ENCODE measurements at regions not wholly inside any gene's neighbourhood (a gene's known extent, or its start where the extent isn't known, plus 50 kb on each side); places are given as distances from the start of the nearest gene placed in this dataset.

DNA sequence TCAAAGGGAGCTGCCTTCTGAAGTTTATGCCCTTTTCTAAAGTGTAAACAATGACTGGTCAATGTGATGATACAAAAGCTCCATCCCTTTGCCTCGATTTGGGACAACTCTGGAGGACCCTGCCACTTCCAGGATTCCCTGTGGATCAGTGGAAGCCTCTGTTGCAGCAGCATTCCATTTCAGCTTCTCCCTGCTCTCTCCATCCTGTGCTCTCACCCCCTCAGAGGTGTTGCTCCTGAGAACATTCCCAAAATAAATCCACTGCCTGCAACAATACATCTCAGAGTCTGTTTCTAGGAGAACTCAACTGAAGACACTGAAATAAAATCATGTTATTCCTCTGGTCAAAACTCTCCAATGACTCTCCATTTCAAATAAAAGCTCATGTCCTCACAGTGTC, 263.6 kb downstream of the HACE1 start:
- no peaks in the 10 kb centered on the region for H4K20me1 ChIP-seq (ENCODE audit: insufficient read depth)
- H3K36me3 ChIP-seq (replicated peaks in 1 of 2; ENCODE audit: control insufficient read depth in 1 of 2, insufficient read depth in 2 of 2, low read length in 1 of 2): no peaks in the 10 kb centered on the region
- H2AFZ ChIP-seq (ENCODE audit: low read depth): no peak overlapping the region
- ChIA-PET POLR2A (no interaction called here), CTCF (interaction anchor here (1.3 kb wide), 1 partner anchor 10 kb away, joined by 4 read pairs; no protein-coding TSS in a partner anchor)
- H3K4me1 ChIP-seq (ENCODE audit: control insufficient read depth in 1 of 2, insufficient read depth in 2 of 2, low read depth in 1 of 2, low read length in 1 of 2): peaks cover 8 to 21% of the 10 kb centered on the region in 2 experiments
- H3K9me2 ChIP-seq: no peaks in the 10 kb centered on the region
- no peak overlapping the region for H3K4me2 ChIP-seq
- H3K9ac ChIP-seq: no peak overlapping the region
- H3F3A ChIP-seq (replicated peaks; ENCODE audit: insufficient read depth): no peaks in the 10 kb centered on the region
- no peaks in the 10 kb centered on the region for H3K9me3 ChIP-seq
- no peak for TF ChIP-seq GABPA (IDR thresholded peaks at IDR 0.05; ENCODE audit: low read depth)
- 44% methylated on average over 1 of the region's 1 CpG for WGBS (ENCODE audit: low lambda C conversion rate)
- H3K27me3 ChIP-seq (ENCODE audit: insufficient read depth): no peaks in the 10 kb centered on the region
- no peak overlapping the region for H3K27ac ChIP-seq (ENCODE audit: low read depth in 2 of 2, low read length in 1 of 2)
- no peak for DNase-seq
- H3K4me3 ChIP-seq (ENCODE audit: low read depth in 2 of 2, low read length in 1 of 2): no peak overlapping the region
- no peaks in the 10 kb centered on the region for H3K79me2 ChIP-seq (ENCODE audit: insufficient read depth)

DNA sequence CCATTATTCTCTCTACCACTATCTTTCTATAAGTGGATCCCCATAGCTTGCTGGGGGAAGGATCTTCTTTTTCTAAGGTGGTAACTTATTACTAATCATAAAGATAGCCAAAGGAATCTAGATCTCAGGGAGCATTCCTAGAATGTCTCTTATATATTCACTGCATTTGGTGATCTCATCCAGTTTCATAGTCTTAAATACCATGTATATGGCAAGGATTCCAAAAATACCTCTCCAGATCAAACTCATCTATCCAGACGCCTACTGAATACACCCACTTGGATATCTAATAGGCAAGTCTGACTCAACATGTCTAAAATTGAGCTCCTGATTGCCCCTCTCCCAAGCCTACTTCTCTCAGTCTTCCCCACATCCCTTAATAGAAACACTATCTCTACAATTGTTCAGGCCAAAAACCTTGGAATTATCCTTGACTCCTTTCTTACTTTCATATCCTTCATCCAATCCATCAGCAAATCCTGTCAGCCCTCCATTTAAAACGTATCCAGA, 264.4 kb downstream of the HACE1 start:
- POLR2A ChIA-PET: no interaction called here
- H3K4me1 ChIP-seq (ENCODE audit: control insufficient read depth in 1 of 2, insufficient read depth in 2 of 2, low read depth in 1 of 2, low read length in 1 of 2): peaks cover 3 to 18% of the 10 kb centered on the region in 2 experiments
- 51% methylated on average over 2 of the region's 2 CpGs for WGBS (ENCODE audit: low lambda C conversion rate)
- H3K36me3 ChIP-seq (replicated peaks in 1 of 2; ENCODE audit: control insufficient read depth in 1 of 2, insufficient read depth in 2 of 2, low read length in 1 of 2): no peaks in the 10 kb centered on the region
- CTCF ChIA-PET: interaction anchor here (1.3 kb wide), 1 partner anchor 9 kb away, joined by 4 read pairs; no protein-coding TSS in a partner anchor
- no peak overlapping the region for H3K4me2 ChIP-seq
- DNase-seq: no peak
- TF ChIP-seq SMC3 (IDR thresholded peaks at IDR 0.05; ENCODE audit: low read depth, low read length) (no peak), FOXJ3 (CRISPR knock-in tag; IDR thresholded peaks at IDR 0.05) (no peak), JUND (IDR thresholded peaks at IDR 0.05) (no peak), MEF2A (IDR thresholded peaks at IDR 0.05; ENCODE audit: borderline replicate concordance, low read depth) (no peak), RAD21 (IDR thresholded peaks at IDR 0.05; ENCODE audit: low read length) (no peak), SIN3A (IDR thresholded peaks at IDR 0.05; ENCODE audit: borderline replicate concordance, low read depth, low read length) (no peak), TCF12 (IDR thresholded peaks at IDR 0.05) (no peak), MXI1 (IDR thresholded peaks at IDR 0.05; ENCODE audit: low read depth, low read length) (no peak), TEAD4 (IDR thresholded peaks at IDR 0.05; ENCODE audit: borderline replicate concordance, insufficient read depth) (no peak), YY1 (IDR thresholded peaks at IDR 0.05; ENCODE audit: low read depth) (no peak), IRF3 (IDR thresholded peaks at IDR 0.05; ENCODE audit: low read depth, low read length) (no peak), NFIC (IDR thresholded peaks at IDR 0.05; ENCODE audit: borderline replicate concordance) (no peak), FOSL2 (IDR thresholded peaks at IDR 0.05; ENCODE audit: borderline replicate concordance, low read depth) (no peak), TAF1 (IDR thresholded peaks at IDR 0.05; ENCODE audit: borderline replicate concordance, low read depth, low read length) (no peak), EZH2phosphoT487 (IDR thresholded peaks at IDR 0.05; ENCODE audit: borderline replicate concordance, low read depth) (no peak), NRF1 (IDR thresholded peaks at IDR 0.05; ENCODE audit: low read depth, low read length) (no peak), MAX (IDR thresholded peaks at IDR 0.05; ENCODE audit: low read depth) (no peak)
- TF ChIP-seq, protein P1, sequence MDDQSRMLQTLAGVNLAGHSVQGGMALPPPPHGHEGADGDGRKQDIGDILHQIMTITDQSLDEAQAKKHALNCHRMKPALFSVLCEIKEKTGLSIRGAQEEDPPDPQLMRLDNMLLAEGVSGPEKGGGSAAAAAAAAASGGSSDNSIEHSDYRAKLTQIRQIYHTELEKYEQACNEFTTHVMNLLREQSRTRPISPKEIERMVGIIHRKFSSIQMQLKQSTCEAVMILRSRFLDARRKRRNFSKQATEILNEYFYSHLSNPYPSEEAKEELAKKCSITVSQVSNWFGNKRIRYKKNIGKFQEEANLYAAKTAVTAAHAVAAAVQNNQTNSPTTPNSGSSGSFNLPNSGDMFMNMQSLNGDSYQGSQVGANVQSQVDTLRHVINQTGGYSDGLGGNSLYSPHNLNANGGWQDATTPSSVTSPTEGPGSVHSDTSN (IDR thresholded peaks at IDR 0.05): no peak
- TF ChIP-seq, protein P2, sequence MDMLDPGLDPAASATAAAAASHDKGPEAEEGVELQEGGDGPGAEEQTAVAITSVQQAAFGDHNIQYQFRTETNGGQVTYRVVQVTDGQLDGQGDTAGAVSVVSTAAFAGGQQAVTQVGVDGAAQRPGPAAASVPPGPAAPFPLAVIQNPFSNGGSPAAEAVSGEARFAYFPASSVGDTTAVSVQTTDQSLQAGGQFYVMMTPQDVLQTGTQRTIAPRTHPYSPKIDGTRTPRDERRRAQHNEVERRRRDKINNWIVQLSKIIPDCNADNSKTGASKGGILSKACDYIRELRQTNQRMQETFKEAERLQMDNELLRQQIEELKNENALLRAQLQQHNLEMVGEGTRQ (IDR thresholded peaks at IDR 0.05; ENCODE audit: borderline replicate concordance, low read depth, low read length): no peak
- TF ChIP-seq, protein P3, sequence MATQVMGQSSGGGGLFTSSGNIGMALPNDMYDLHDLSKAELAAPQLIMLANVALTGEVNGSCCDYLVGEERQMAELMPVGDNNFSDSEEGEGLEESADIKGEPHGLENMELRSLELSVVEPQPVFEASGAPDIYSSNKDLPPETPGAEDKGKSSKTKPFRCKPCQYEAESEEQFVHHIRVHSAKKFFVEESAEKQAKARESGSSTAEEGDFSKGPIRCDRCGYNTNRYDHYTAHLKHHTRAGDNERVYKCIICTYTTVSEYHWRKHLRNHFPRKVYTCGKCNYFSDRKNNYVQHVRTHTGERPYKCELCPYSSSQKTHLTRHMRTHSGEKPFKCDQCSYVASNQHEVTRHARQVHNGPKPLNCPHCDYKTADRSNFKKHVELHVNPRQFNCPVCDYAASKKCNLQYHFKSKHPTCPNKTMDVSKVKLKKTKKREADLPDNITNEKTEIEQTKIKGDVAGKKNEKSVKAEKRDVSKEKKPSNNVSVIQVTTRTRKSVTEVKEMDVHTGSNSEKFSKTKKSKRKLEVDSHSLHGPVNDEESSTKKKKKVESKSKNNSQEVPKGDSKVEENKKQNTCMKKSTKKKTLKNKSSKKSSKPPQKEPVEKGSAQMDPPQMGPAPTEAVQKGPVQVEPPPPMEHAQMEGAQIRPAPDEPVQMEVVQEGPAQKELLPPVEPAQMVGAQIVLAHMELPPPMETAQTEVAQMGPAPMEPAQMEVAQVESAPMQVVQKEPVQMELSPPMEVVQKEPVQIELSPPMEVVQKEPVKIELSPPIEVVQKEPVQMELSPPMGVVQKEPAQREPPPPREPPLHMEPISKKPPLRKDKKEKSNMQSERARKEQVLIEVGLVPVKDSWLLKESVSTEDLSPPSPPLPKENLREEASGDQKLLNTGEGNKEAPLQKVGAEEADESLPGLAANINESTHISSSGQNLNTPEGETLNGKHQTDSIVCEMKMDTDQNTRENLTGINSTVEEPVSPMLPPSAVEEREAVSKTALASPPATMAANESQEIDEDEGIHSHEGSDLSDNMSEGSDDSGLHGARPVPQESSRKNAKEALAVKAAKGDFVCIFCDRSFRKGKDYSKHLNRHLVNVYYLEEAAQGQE (IDR thresholded peaks at IDR 0.05; ENCODE audit: low read depth, low read length): no peak
- H3K4me3 ChIP-seq (ENCODE audit: low read depth in 2 of 2, low read length in 1 of 2): no peak overlapping the region
- no peak overlapping the region for H3K27ac ChIP-seq (ENCODE audit: low read depth in 2 of 2, low read length in 1 of 2)
- H2AFZ ChIP-seq (ENCODE audit: low read depth): no peak overlapping the region
- no peak overlapping the region for H3K9ac ChIP-seq
- no peaks in the 10 kb centered on the region for H3K27me3 ChIP-seq (ENCODE audit: insufficient read depth)
- no peaks in the 10 kb centered on the region for H4K20me1 ChIP-seq (ENCODE audit: insufficient read depth)
- H3F3A ChIP-seq (replicated peaks; ENCODE audit: insufficient read depth): no peaks in the 10 kb centered on the region
- H3K9me2 ChIP-seq: no peaks in the 10 kb centered on the region
- H3K79me2 ChIP-seq (ENCODE audit: insufficient read depth): no peaks in the 10 kb centered on the region
- H3K9me3 ChIP-seq: no peaks in the 10 kb centered on the region
